K562 (cell line): ENCODE measurements at regions not wholly inside any gene's neighbourhood (a gene's known extent, or its start where the extent isn't known, plus 50 kb on each side); places are given as distances from the start of the nearest gene placed in this dataset.

Source experiments
- ATAC-seq: fragments of 200-7000 bp; cut with Tn5 transposase; 3 replicates; pipeline ENCODE4 v1.9.1; 2020; ENCODE audit warnings: moderate library complexity
- BruUV-seq: library from RNA; stranded (reverse); fragments of 400-500 nt; replicated peaks from 2 replicates; lab custom pipeline; 2021; lab: Mats Ljungman, UMichigan
- CTCF ChIA-PET: fragments of 300-600 bp; formaldehyde crosslinking; extraction: SDS; loops from one replicate; lab custom pipeline; 2021; ENCODE audit warnings: low intra/inter-chr PET ratio; lab: Yijun Ruan, JAX
- POLR2A ChIA-PET: fragments of 300-600, 350-650 bp; sonication (Branson Sonifier 250); formaldehyde crosslinking; extraction: SDS; loops from one replicate; lab custom pipeline; 2021; ENCODE audit warnings: antibody characterized with exemption, inconsistent platforms; lab: Yijun Ruan, JAX
- DNase-seq, 4 experiments: peaks; one replicate each; pipeline versions ENCODE4 v3.0.0 to v3.0.0-alpha.2; 2011 to 2018; ENCODE audit warnings: low spot score in 3 of 4, mixed read lengths in 3 of 4; ENCODE audit errors: extremely low read depth in 1 of 4
- FAIRE-seq: peaks from 2 replicates; lab custom pipeline; 2011; peaks lifted over from hg19 to GRCh38; lab: Jason Lieb, UNC
- H2AFZ ChIP-seq: 2 replicates; pipeline ENCODE4 v1.6.0; 2011; ENCODE audit warnings: low read depth, low read length, control low read depth, inconsistent platforms
- H3K27ac ChIP-seq: fragments of 200-600 bp; 3 replicates; pipeline ENCODE4 v1.8.0; 2011; ENCODE audit warnings: low read depth, mild to moderate bottlenecking, control low read depth, inconsistent platforms, low read length, moderate library complexity, mixed read lengths; ENCODE audit errors: extremely low read depth
- H3K27me3 ChIP-seq, 2 experiments: fragments of 300-600 bp in 1 of 2; 2 replicates in 1 of 2; 3 replicates in 1 of 2; pipeline versions ENCODE4 v1.6.0 to v1.8.0; 2011; ENCODE audit warnings: inconsistent platforms in 2 of 2, low read length in 2 of 2, mild to moderate bottlenecking in 1 of 2, mixed read lengths in 1 of 2, moderate library complexity in 1 of 2; ENCODE audit not compliant: control insufficient read depth in 2 of 2, insufficient read depth in 2 of 2
- H3K36me3 ChIP-seq: fragments of 300-600 bp; 3 replicates; pipeline ENCODE4 v1.8.0; 2011; ENCODE audit warnings: mild to moderate bottlenecking, low read length, inconsistent platforms; ENCODE audit not compliant: control insufficient read depth, insufficient read depth
- H3K4me1 ChIP-seq, 2 experiments: fragments of 200-600 bp in 1 of 2; replicated peaks in 1 of 2; 2 replicates in 1 of 2; 3 replicates in 1 of 2; pipeline versions ENCODE4 v1.5.1 to v1.8.0; 2011; ENCODE audit warnings: inconsistent platforms in 2 of 2, low read length in 2 of 2, mild to moderate bottlenecking in 1 of 2, mixed read lengths in 1 of 2, moderate library complexity in 1 of 2; ENCODE audit not compliant: control insufficient read depth in 2 of 2, insufficient read depth in 2 of 2
- H3K4me2 ChIP-seq: 2 replicates; pipeline ENCODE4 v1.6.1; 2011; ENCODE audit warnings: low read length, control low read depth, inconsistent platforms, mixed read lengths; ENCODE audit not compliant: insufficient read depth
- H3K4me3 ChIP-seq: fragments of 200-600 bp; sonication (generic), shearing (Covaris generic); 2 replicates; pipeline ENCODE4 v1.5.1; 2016; ENCODE audit warnings: control low read depth, inconsistent platforms
- H3K79me2 ChIP-seq: fragments of 200-600 bp; 3 replicates; pipeline ENCODE4 v1.8.0; 2011; ENCODE audit warnings: low read length, inconsistent platforms; ENCODE audit not compliant: control insufficient read depth, insufficient read depth
- H3K9ac ChIP-seq, 2 experiments: 2 replicates each; pipeline versions ENCODE4 v1.6.0 to v1.6.1; 2011; ENCODE audit warnings: low read depth in 2 of 2, low read length in 2 of 2, control low read depth in 1 of 2, inconsistent platforms in 1 of 2, mild to moderate bottlenecking in 1 of 2, mixed read lengths in 1 of 2; ENCODE audit not compliant: insufficient read depth in 1 of 2
- H3K9me1 ChIP-seq: one replicate; pipeline ENCODE4 v1.6.0; 2011; ENCODE audit warnings: inconsistent platforms, mild to moderate bottlenecking, low read length, moderate library complexity; ENCODE audit not compliant: control insufficient read depth, insufficient read depth
- H3K9me3 ChIP-seq: replicated peaks from 2 replicates; pipeline ENCODE4 v1.5.1; 2011; ENCODE audit warnings: low read depth, low read length, inconsistent platforms; ENCODE audit not compliant: control insufficient read depth, insufficient read depth
- H4K20me1 ChIP-seq: replicated peaks from 2 replicates; pipeline ENCODE4 v1.6.1; 2011; ENCODE audit warnings: low read length, inconsistent platforms, mixed read lengths; ENCODE audit not compliant: control insufficient read depth, insufficient read depth
- ATF7 ChIP-seq: fragments of 450-650 bp; IDR thresholded peaks from 2 replicates; pipeline ENCODE4 v1.7.1; 2014; ENCODE audit warnings: mild to moderate bottlenecking, moderate library complexity
- HNRNPLL ChIP-seq: fragments of 200-400 bp; formaldehyde crosslinking; IDR thresholded peaks from 2 replicates; pipeline ENCODE4 v1.6.1; 2017; ENCODE audit warnings: low read length, low read depth, mild to moderate bottlenecking; ENCODE audit not compliant: poor library complexity, severe bottlenecking
- NCOA2 ChIP-seq, 2 experiments: fragments of 450-650 bp; IDR thresholded peaks; 2 replicates each; pipeline ENCODE4 v1.6.1; 2018; ENCODE audit warnings: mild to moderate bottlenecking in 2 of 2, moderate library complexity in 1 of 2; ENCODE audit not compliant: partially characterized antibody in 2 of 2
- SAFB ChIP-seq: fragments of 200-400 bp; formaldehyde crosslinking; IDR thresholded peaks from 2 replicates; pipeline ENCODE4 v1.6.1; 2017; ENCODE audit warnings: low read depth, low read length, borderline replicate concordance
- WHSC1 ChIP-seq: IDR thresholded peaks from one replicate; pipeline ENCODE4 v1.6.1; 2012; ENCODE audit warnings: low read length, control low read depth, inconsistent platforms
- WGBS: fragments of 100-300 bp; shearing (Covaris generic); methylation state at CpG from one replicate; pipeline ENCODE4 v1.1.6; 2016; ENCODE audit warnings: low coverage, mixed read lengths; ENCODE audit not compliant: insufficient coverage; ENCODE audit errors: missing lambda C conversion rate; 5-methylcytosine and 5-hydroxymethylcytosine counted together
- in situ Hi-C: fragments of 300-500 bp; cut with MboI; formaldehyde crosslinking; loops from 4 replicates; pipeline ENCODE4 v1.15.0; 2018; ENCODE audit warnings: inconsistent platforms, mixed read lengths
- intact Hi-C: fragments of 100-400 bp; cut with micrococcal nuclease; formaldehyde crosslinking; loops from 2 replicates; pipeline ENCODE4 v1.14.2; 2022
- TF ChIP-seq, protein P1 (sequence below), 2 experiments: fragments of 450-650 bp in 1 of 2; IDR thresholded peaks; 2 replicates each; pipeline ENCODE4 v1.6.1; 2011 to 2017; ENCODE audit warnings: low read depth in 2 of 2, antibody characterized with exemption in 1 of 2, borderline replicate concordance in 1 of 2, low read length in 1 of 2, mild to moderate bottlenecking in 1 of 2, mixed read lengths in 1 of 2; ENCODE audit not compliant: control insufficient read depth in 1 of 2

DNA sequence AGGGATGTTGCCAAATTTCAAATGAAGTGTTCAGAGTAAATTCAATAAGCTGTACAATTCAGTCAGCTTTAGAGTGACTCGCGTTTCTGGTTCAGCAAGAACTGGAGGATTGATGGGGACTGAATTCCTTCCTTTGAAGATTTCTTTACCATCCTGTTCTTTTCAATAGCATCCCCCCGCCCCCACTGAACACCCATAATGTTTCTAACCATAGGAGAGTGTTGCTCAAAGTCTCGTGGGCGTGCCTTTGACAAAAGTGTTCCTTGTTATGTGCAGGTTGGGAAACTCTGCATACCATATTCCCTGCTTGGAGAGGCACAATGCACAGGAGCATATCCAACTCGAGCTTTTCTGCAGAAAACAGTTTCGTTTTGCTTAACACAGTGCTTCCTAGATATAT is 323.5 kb upstream of the CASK start (continued):
- TF ChIP-seq, protein P1, sequence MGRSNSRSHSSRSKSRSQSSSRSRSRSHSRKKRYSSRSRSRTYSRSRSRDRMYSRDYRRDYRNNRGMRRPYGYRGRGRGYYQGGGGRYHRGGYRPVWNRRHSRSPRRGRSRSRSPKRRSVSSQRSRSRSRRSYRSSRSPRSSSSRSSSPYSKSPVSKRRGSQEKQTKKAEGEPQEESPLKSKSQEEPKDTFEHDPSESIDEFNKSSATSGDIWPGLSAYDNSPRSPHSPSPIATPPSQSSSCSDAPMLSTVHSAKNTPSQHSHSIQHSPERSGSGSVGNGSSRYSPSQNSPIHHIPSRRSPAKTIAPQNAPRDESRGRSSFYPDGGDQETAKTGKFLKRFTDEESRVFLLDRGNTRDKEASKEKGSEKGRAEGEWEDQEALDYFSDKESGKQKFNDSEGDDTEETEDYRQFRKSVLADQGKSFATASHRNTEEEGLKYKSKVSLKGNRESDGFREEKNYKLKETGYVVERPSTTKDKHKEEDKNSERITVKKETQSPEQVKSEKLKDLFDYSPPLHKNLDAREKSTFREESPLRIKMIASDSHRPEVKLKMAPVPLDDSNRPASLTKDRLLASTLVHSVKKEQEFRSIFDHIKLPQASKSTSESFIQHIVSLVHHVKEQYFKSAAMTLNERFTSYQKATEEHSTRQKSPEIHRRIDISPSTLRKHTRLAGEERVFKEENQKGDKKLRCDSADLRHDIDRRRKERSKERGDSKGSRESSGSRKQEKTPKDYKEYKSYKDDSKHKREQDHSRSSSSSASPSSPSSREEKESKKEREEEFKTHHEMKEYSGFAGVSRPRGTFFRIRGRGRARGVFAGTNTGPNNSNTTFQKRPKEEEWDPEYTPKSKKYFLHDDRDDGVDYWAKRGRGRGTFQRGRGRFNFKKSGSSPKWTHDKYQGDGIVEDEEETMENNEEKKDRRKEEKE (IDR thresholded peaks at IDR 0.05; ENCODE audit: borderline replicate concordance in 1 of 2, control insufficient read depth in 1 of 2, low read depth in 2 of 2, low read length in 1 of 2) = no peak
- no peak for TF ChIP-seq WHSC1
- no peak for TF ChIP-seq NCOA2 (IDR thresholded peaks at IDR 0.05; ENCODE audit: partially characterized antibody in 2 of 2)
- no peak for TF ChIP-seq SAFB
- TF ChIP-seq HNRNPLL = no peak
- TF ChIP-seq, all 486 proteins: peak for 0

DNA sequence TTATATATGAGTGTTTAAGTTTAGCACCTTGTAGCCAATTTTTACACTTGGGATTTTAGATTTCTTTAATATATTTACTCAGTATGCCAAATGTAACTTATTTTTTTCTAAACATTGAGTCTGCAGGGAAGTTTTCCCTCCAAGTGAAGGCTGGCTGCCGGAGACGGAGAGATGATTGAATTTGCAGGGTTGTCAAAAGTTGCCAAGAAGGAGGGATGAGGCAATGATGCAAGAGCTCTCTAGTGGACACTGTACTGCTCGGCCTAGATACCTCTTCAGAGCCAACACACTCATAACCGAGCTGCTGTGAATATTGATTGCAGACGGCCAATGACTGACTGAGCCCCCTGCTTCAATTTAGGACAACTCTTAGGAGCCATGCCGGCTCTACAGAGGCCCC is 318.6 kb upstream of the CASK start:
- no peaks in the 10 kb centered on the region for H3K27me3 ChIP-seq
- H3K79me2 ChIP-seq = no peaks in the 10 kb centered on the region
- no peak overlapping the region for H3K4me2 ChIP-seq
- H2AFZ ChIP-seq = no peak overlapping the region
- DNase-seq (no peak), FAIRE-seq (no peak), ATAC-seq (no peak)
- no peaks in the 10 kb centered on the region for H3K36me3 ChIP-seq
- no peak overlapping the region for H3K9ac ChIP-seq
- no peaks in the 10 kb centered on the region for H3K9me3 ChIP-seq
- H3K27ac ChIP-seq = no peak overlapping the region
- ChIA-PET CTCF (no interaction called here), POLR2A (no interaction called here)
- in situ Hi-C loops = no loop called here
- H4K20me1 ChIP-seq = no peaks in the 10 kb centered on the region
- WGBS = 0% methylated on average over 5 of the region's 6 CpGs
- no TSS peak for BruUV-seq
- no peak for TF ChIP-seq ATF7
- H3K9me1 ChIP-seq = no peaks in the 10 kb centered on the region
- intact Hi-C loops = no loop called here
- no peak overlapping the region for H3K4me3 ChIP-seq
- no peaks in the 10 kb centered on the region for H3K4me1 ChIP-seq
